HepG2 (cell line): ENCODE measurements at regions not wholly inside any gene's neighbourhood (a gene's known extent, or its start where the extent isn't known, plus 50 kb on each side); places are given as distances from the start of the nearest gene placed in this dataset.

Experiments
- CHD4 ChIP-seq: fragments of 200-600 bp; sonication (generic); IDR thresholded peaks from 2 replicates; pipeline ENCODE4 v1.7.0; 2017; ENCODE audit warnings: mild to moderate bottlenecking, low read length, borderline replicate concordance
- DR1 ChIP-seq: sonication (generic); formaldehyde crosslinking; IDR thresholded peaks from 2 replicates; pipeline ENCODE4 v1.8.0; 2021; ENCODE audit warnings: mild to moderate bottlenecking, missing genetic modification reagents, inconsistent platforms
- MAX ChIP-seq: IDR thresholded peaks from 2 replicates; pipeline ENCODE4 v1.6.1; 2012; ENCODE audit warnings: inconsistent platforms
- NONO ChIP-seq, 2 experiments: fragments of 450-650 bp in 1 of 2; sonication (generic) in 1 of 2; formaldehyde crosslinking in 1 of 2; IDR thresholded peaks in 1 of 2; conservative IDR thresholded peaks in 1 of 2; 2 replicates each; pipeline versions ENCODE4 v1.6.1 to v1.8.0; 2017 to 2022; ENCODE audit warnings: mild to moderate bottlenecking in 1 of 2, missing genetic modification reagents in 1 of 2, moderate library complexity in 1 of 2
- RELA ChIP-seq: sonication (generic); formaldehyde crosslinking; IDR thresholded peaks from 2 replicates; pipeline ENCODE4 v1.4.0; 2020; ENCODE audit warnings: missing genetic modification reagents
- RORA ChIP-seq: sonication (generic); formaldehyde crosslinking; IDR thresholded peaks from 2 replicates; pipeline ENCODE4 v1.5.0; 2020; ENCODE audit warnings: mild to moderate bottlenecking, missing genetic modification reagents, moderate library complexity
- SNAPC5 ChIP-seq: sonication (generic); formaldehyde crosslinking; IDR thresholded peaks from 2 replicates; pipeline ENCODE4 v1.8.1; 2023; ENCODE audit warnings: mild to moderate bottlenecking, missing genetic modification reagents, borderline replicate concordance
- SOX13 ChIP-seq, 3 experiments: fragments of 450-650 bp in 1 of 3; sonication (generic) in 1 of 3; formaldehyde crosslinking in 1 of 3; IDR thresholded peaks in 2 of 3; conservative IDR thresholded peaks in 1 of 3; 2 replicates each; pipeline versions ENCODE4 v1.5.0 to v1.6.1; 2016 to 2020; ENCODE audit warnings: antibody characterized with exemption in 1 of 3, mild to moderate bottlenecking in 1 of 3, missing compliant biosample characterization in 1 of 3, missing genetic modification reagents in 1 of 3, moderate library complexity in 1 of 3
- STAT5B ChIP-seq: sonication (generic); formaldehyde crosslinking; IDR thresholded peaks from 2 replicates; pipeline ENCODE4 v1.4.0; 2020; ENCODE audit warnings: missing genetic modification reagents
- ZNF24 ChIP-seq: fragments of 450-650 bp; IDR thresholded peaks from 2 replicates; pipeline ENCODE4 v1.6.1; 2017; ENCODE audit warnings: antibody characterized with exemption, mild to moderate bottlenecking
- ZNF646 ChIP-seq: sonication (generic); formaldehyde crosslinking; IDR thresholded peaks from 2 replicates; pipeline ENCODE4 v1.9.0; 2021; ENCODE audit warnings: mild to moderate bottlenecking, missing genetic modification reagents

- TF ChIP-seq SNAPC5 (CRISPR knock-in tag) (no peak), RORA (CRISPR knock-in tag) (no peak), ZNF646 (CRISPR knock-in tag) (no peak), CHD4 (no peak), DR1 (CRISPR knock-in tag) (no peak), SOX13 (IDR thresholded peaks at IDR 0.05) (no peak), SOX13 (CRISPR knock-in tag; conservative IDR thresholded peaks at IDR 0.05 in 1 of 2, IDR thresholded peaks at IDR 0.05 in 1 of 2) (no peak), RELA (CRISPR knock-in tag) (no peak), STAT5B (CRISPR knock-in tag) (no peak), ZNF24 (no peak), MAX (no peak), NONO (IDR thresholded peaks at IDR 0.05) (no peak), NONO (CRISPR knock-in tag; conservative IDR thresholded peaks at IDR 0.05) (no peak)
These were observed 633.7 kb upstream of the GJE1 start for GRCh38 chr6:141498977-141499376.
